CD4-positive, alpha-beta memory T cell (primary cell): ENCODE measurements at regions not wholly inside any gene's neighbourhood (a gene's known extent, or its start where the extent isn't known, plus 50 kb on each side); places are given as distances from the start of the nearest gene placed in this dataset.
"Not testable (repeated sequence)": the region's sequence is repeated elsewhere in the genome, so short reads cannot be mapped to it uniquely, and the experiment has no call there.

ENCODE experiments used
- CTCF ChIA-PET: fragments of 350-600 bp; sonication (Branson Sonifier 250); formaldehyde crosslinking; loops from one replicate; lab custom pipeline; 2021; ENCODE audit warnings: inconsistent platforms; ENCODE audit not compliant: partially characterized antibody; lab: Charles Lee
- POLR2A ChIA-PET: fragments of 350-600 bp; sonication (Branson Sonifier 250); formaldehyde crosslinking; loops from one replicate; lab custom pipeline; 2021; ENCODE audit not compliant: partially characterized antibody; lab: Charles Lee
- DNase-seq, 5 donors: peaks; one replicate each; pipeline versions ENCODE4 v3.0.0 to v3.0.0-alpha.2; 2020 to 2022; ENCODE audit warnings: mixed read lengths in 1 of 5
- H3K27ac ChIP-seq: one replicate; pipeline ENCODE4 v1.7.0; 2013; ENCODE audit warnings: low read depth, low read length
- H3K27me3 ChIP-seq: 2 replicates; pipeline ENCODE4 v1.7.0; 2013; ENCODE audit warnings: mild to moderate bottlenecking, low read length, moderate library complexity; ENCODE audit not compliant: insufficient read depth
- H3K36me3 ChIP-seq: 2 replicates; pipeline ENCODE4 v1.7.0; 2013; ENCODE audit warnings: mild to moderate bottlenecking, low read length, moderate library complexity; ENCODE audit not compliant: insufficient read depth
- H3K4me1 ChIP-seq: 2 replicates; pipeline ENCODE4 v1.7.0; 2013; ENCODE audit warnings: mild to moderate bottlenecking, low read length, moderate library complexity; ENCODE audit not compliant: insufficient read depth
- H3K4me3 ChIP-seq, 2 donors: one replicate each; pipeline ENCODE4 v1.7.0; 2013; ENCODE audit warnings: low read length in 2 of 2, mild to moderate bottlenecking in 1 of 2
- H3K9me3 ChIP-seq, 2 donors: one replicate each; pipeline ENCODE4 v1.7.0; 2013; ENCODE audit warnings: low read length in 2 of 2, control low read depth in 1 of 2; ENCODE audit not compliant: control insufficient read depth in 1 of 2
- H3K27ac Mint-ChIP-seq, 7 donors: one replicate each; pipeline ENCODE4 v1.8.0; 2020 to 2021; ENCODE audit warnings: mixed read lengths in 7 of 7, mild to moderate bottlenecking in 6 of 7, inconsistent platforms in 3 of 7, moderate library complexity in 3 of 7
- H3K27me3 Mint-ChIP-seq, 2 donors: one replicate each; pipeline ENCODE4 v1.8.0; 2020 to 2021; ENCODE audit warnings: mixed read lengths in 2 of 2
- H3K36me3 Mint-ChIP-seq, 2 donors: one replicate each; pipeline ENCODE4 v1.8.0; 2020 to 2021; ENCODE audit warnings: mixed read lengths in 2 of 2, inconsistent platforms in 1 of 2, mild to moderate bottlenecking in 1 of 2
- H3K4me1 Mint-ChIP-seq, 4 donors: one replicate each; pipeline ENCODE4 v1.8.0; 2020 to 2021; ENCODE audit warnings: mixed read lengths in 4 of 4, mild to moderate bottlenecking in 1 of 4
- H3K4me3 Mint-ChIP-seq, 8 donors: one replicate each; pipeline ENCODE4 v1.8.0; 2020 to 2021; ENCODE audit warnings: mixed read lengths in 8 of 8, mild to moderate bottlenecking in 7 of 8, moderate library complexity in 6 of 8, inconsistent platforms in 3 of 8
- H3K9me3 Mint-ChIP-seq, 8 donors: one replicate each; pipeline ENCODE4 v1.8.0; 2020 to 2021; ENCODE audit warnings: mixed read lengths in 8 of 8, mild to moderate bottlenecking in 5 of 8, inconsistent platforms in 3 of 8, moderate library complexity in 1 of 8
- intact Hi-C: fragments of 100-400 bp; cut with micrococcal nuclease; formaldehyde crosslinking; loops from one replicate; pipeline ENCODE4 v1.15.1; 2023

DNA sequence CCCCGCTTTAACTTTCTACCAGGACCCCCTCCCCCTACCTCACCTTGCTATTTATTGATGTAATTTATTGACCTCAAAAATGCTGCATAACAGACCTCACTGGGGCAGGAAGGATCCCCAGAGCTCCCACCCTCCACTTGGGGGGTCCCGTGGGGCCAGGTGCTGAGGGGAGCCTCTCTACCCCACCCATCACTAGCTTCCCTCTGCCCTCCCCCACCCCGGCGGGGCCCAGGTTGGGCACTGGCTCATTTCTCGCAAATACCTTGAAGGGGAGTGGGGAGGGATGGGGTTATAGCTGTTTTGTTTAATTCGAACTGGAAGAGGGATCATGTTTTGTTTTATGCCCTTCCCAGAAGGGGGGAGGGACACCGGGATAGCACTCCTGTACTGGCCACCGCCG, 125.8 kb downstream of the KLHL28 start:
- H3K27ac Mint-ChIP-seq, H3K36me3 ChIP-seq, H3K4me3 ChIP-seq, H3K4me1 Mint-ChIP-seq, H3K27me3 Mint-ChIP-seq, H3K9me3 Mint-ChIP-seq, H3K27me3 ChIP-seq, CTCF ChIA-PET, H3K9me3 ChIP-seq, H3K4me3 Mint-ChIP-seq, intact Hi-C loops, H3K27ac ChIP-seq, DNase-seq, POLR2A ChIA-PET, H3K36me3 Mint-ChIP-seq, H3K4me1 ChIP-seq: not testable (repeated sequence)

DNA sequence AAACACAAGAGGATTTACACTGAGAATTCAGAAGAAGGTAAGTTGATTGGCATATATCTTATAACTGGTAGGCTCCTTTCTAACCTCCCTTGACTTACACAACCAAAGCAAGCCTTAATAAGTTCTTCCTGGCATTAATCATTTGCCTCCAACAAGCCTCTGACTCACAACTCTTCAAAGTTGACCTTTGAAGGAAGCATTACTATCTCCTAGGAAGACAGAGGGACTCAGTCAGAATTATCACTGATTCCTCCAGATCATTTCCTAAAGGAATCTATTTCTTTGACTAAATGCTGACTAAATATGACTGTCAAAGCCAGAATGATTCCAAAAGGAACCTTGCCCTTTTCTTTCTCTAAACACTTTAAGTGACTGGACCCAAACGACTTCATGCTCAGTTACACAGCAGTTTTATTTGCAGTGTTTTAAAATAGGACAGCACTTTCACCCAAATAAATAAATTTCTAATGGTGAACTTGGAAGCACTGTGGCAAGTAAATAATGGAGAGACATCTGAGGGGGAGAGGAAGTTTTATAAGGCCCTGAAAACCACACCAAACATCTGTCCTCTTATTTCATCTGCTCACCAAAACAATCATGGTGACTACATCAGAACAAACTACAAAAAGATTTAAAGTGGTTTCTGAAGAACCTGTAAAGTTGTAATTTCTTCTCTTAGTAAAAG, 128.2 kb downstream of the KLHL28 start:
- Histone ChIP-seq H3K4me1 (no peaks in the 10 kb centered on the region), H3K27me3 (no peaks in the 10 kb centered on the region), H3K36me3 (no peaks in the 10 kb centered on the region), H3K27ac (no peak overlapping the region), H3K9me3 (no peaks in the 10 kb centered on the region), H3K4me3 (no peak overlapping the region)
- no peaks in the 10 kb centered on the region for H3K36me3 Mint-ChIP-seq
- DNase-seq, result no peak
- intact Hi-C loops, result no loop called here
- no peaks in the 10 kb centered on the region for H3K4me1 Mint-ChIP-seq
- ChIA-PET CTCF (no interaction called here), POLR2A (no interaction called here)
- H3K27me3 Mint-ChIP-seq, result no peaks in the 10 kb centered on the region
- no peak overlapping the region for H3K4me3 Mint-ChIP-seq
- H3K9me3 Mint-ChIP-seq, result peaks cover 0 to 2% (median 0%) of the 10 kb centered on the region in 8 donors
- H3K27ac Mint-ChIP-seq, result no peak overlapping the region

- ChIA-PET POLR2A (no interaction called here), CTCF (no interaction called here)
- no peaks in the 10 kb centered on the region for H3K27me3 ChIP-seq
- H3K9me3 Mint-ChIP-seq, result peaks cover 0 to 2% (median 0%) of the 10 kb centered on the region in 8 donors
- no peaks in the 10 kb centered on the region for H3K4me1 Mint-ChIP-seq
- H3K27ac ChIP-seq, result no peak overlapping the region
- intact Hi-C loops, result no loop called here
- H3K9me3 ChIP-seq, result no peaks in the 10 kb centered on the region
- peaks cover 0 to 2% of the 10 kb centered on the region in 2 donors for H3K27me3 Mint-ChIP-seq
- H3K4me3 ChIP-seq, result no peak overlapping the region
- no peaks in the 10 kb centered on the region for H3K36me3 ChIP-seq
- no peak overlapping the region for H3K4me3 Mint-ChIP-seq
- H3K27ac Mint-ChIP-seq, result no peak overlapping the region
- no peak for DNase-seq
- H3K4me1 ChIP-seq, result no peaks in the 10 kb centered on the region
- H3K36me3 Mint-ChIP-seq, result no peaks in the 10 kb centered on the region
Measured at GRCh38 chr14:44830371-44830770, 131.4 kb downstream of the KLHL28 start.

- CTCF ChIA-PET, result no interaction called here
- no peaks in the 10 kb centered on the region for H3K4me1 ChIP-seq
- intact Hi-C loops, result no loop called here
Measured at GRCh38 chr14:44829021-44829420, 132.7 kb downstream of the KLHL28 start.

DNA sequence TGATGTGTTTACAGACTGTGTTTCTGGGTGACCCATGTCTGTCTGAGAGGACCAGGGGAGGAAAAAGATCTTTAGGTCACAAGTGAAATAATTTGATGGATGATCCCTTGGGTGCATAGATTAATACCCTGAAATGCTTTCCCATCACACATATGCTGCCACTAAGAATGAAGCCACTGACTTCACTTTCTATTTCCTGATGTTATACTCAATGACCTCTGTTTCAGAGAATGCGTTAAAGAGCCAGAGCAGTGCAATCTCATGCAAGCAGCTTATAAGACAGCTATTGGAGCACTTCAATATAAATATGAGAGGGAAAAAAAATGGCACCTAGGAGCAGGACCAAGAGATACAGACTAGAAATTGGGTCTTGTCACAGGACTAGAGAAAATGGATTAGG, 133.7 kb downstream of the KLHL28 start:
- Histone ChIP-seq H3K4me3 (no peak overlapping the region), H3K27me3 (no peaks in the 10 kb centered on the region), H3K9me3 (no peaks in the 10 kb centered on the region), H3K27ac (no peak overlapping the region), H3K4me1 (no peaks in the 10 kb centered on the region), H3K36me3 (no peaks in the 10 kb centered on the region)
- Mint-ChIP-seq H3K4me1 (no peaks in the 10 kb centered on the region), H3K36me3 (no peaks in the 10 kb centered on the region), H3K9me3 (peaks cover 0 to 2% (median 0%) of the 10 kb centered on the region in 8 donors), H3K27me3 (peaks cover 0 to 2% of the 10 kb centered on the region in 2 donors), H3K4me3 (no peak overlapping the region), H3K27ac (no peak overlapping the region)
- DNase-seq, result no peak
- ChIA-PET CTCF (no interaction called here), POLR2A (no interaction called here)
- intact Hi-C loops, result no loop called here

More at GRCh38 chr14:44829021-44829420, 132.7 kb downstream of the KLHL28 start:
- Histone ChIP-seq H3K9me3 (no peaks in the 10 kb centered on the region), H3K27me3 (no peaks in the 10 kb centered on the region), H3K4me3 (no peak overlapping the region), H3K36me3 (no peaks in the 10 kb centered on the region), H3K27ac (no peak overlapping the region)
- peaks cover 0 to 2% of the 10 kb centered on the region in 2 donors for H3K27me3 Mint-ChIP-seq
- H3K4me1 Mint-ChIP-seq, result no peaks in the 10 kb centered on the region
- POLR2A ChIA-PET, result no interaction called here
- H3K4me3 Mint-ChIP-seq, result no peak overlapping the region
- H3K27ac Mint-ChIP-seq, result no peak overlapping the region
- H3K9me3 Mint-ChIP-seq, result peaks cover 0 to 2% (median 0%) of the 10 kb centered on the region in 8 donors
- no peak for DNase-seq
- H3K36me3 Mint-ChIP-seq, result no peaks in the 10 kb centered on the region

DNA sequence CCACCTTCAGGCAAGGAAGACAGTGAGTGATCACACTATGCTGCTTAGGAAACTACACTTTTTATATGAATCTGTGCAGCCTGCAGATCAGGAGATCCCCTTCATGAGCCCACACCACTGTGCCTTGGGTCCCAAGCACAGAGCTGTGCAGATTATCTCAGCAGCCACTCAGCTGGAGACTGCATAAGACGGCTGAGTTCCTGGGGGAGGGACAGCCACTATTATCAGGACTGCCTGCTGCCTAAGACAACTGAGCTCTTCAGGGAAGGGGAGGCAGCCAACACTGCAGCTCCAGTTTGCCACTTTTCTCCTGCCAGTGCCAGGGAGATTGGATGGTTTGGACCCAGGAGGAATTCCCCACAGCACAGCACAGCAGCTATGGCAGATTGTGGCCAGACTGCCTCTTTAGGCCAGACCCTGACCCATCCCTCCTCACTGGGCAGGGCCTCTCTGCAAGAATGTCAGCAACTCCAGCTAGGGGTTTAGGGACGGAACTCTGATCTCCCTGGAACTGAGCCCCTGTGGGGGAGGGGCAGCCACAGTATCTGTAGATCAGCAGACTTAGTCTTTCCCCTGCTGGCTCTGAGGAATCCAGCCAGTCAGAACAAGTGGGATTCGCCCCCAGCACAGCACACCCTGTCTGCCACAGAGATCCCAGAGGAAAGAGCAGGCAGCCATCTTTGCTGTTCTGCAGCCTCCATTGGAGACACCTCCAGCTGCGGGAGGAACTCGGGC, 141.3 kb downstream of the KLHL28 start:
- H3K36me3 ChIP-seq, result no peaks in the 10 kb centered on the region
- peaks cover 11 to 12% of the 10 kb centered on the region in 2 donors for H3K27me3 Mint-ChIP-seq
- no peak for DNase-seq
- H3K9me3 Mint-ChIP-seq, result peaks cover 0 to 6% (median 0%) of the 10 kb centered on the region in 8 donors
- no peaks in the 10 kb centered on the region for H3K9me3 ChIP-seq
- ChIA-PET POLR2A (no interaction called here), CTCF (interaction anchor here (1.3 kb wide), 1 partner anchor 448 kb away, joined by 3 read pairs; no protein-coding TSS in a partner anchor)
- no peak overlapping the region for H3K27ac ChIP-seq
- no peaks in the 10 kb centered on the region for H3K27me3 ChIP-seq
- no peaks in the 10 kb centered on the region for H3K4me1 ChIP-seq
- H3K4me3 Mint-ChIP-seq, result no peak overlapping the region
- H3K4me1 Mint-ChIP-seq, result no peaks in the 10 kb centered on the region
- intact Hi-C loops, result no loop called here
- no peaks in the 10 kb centered on the region for H3K36me3 Mint-ChIP-seq
- no peak overlapping the region for H3K4me3 ChIP-seq
- no peak overlapping the region for H3K27ac Mint-ChIP-seq

GRCh38 chr14:44814196-44814595, 147.6 kb downstream of the KLHL28 start:
- H3K27ac ChIP-seq, result no peak overlapping the region
- H3K36me3 ChIP-seq, result no peaks in the 10 kb centered on the region
- H3K4me3 Mint-ChIP-seq, result no peak overlapping the region
- CTCF ChIA-PET, result interaction anchor here (1.2 kb wide), 1 partner anchor 11 kb away, joined by 3 read pairs; no protein-coding TSS in a partner anchor
- POLR2A ChIA-PET, result no interaction called here
- H3K36me3 Mint-ChIP-seq, result no peaks in the 10 kb centered on the region
- H3K4me1 Mint-ChIP-seq, result no peaks in the 10 kb centered on the region
- no peaks in the 10 kb centered on the region for H3K4me1 ChIP-seq
- H3K4me3 ChIP-seq, result no peak overlapping the region
- H3K27me3 ChIP-seq, result no peaks in the 10 kb centered on the region
- no peak overlapping the region for H3K27ac Mint-ChIP-seq
- DNase-seq, result no peak
- peaks cover 5 to 10% of the 10 kb centered on the region in 2 donors for H3K27me3 Mint-ChIP-seq
- H3K9me3 Mint-ChIP-seq, result no peaks in the 10 kb centered on the region
- H3K9me3 ChIP-seq, result no peaks in the 10 kb centered on the region
- intact Hi-C loops, result no loop called here
